H9 (cell line): ENCODE measurements at regions not wholly inside any gene's neighbourhood (a gene's known extent, or its start where the extent isn't known, plus 50 kb on each side); places are given as distances from the start of the nearest gene placed in this dataset.

Experiments used
- DNase-seq: peaks from one replicate; pipeline ENCODE4 v3.0.0-alpha.2; 2017
- H2AFZ ChIP-seq: one replicate; pipeline ENCODE4 v1.6.1; 2013; ENCODE audit warnings: mild to moderate bottlenecking, low read length, control low read depth, moderate library complexity
- H2AK5ac ChIP-seq: 2 replicates; pipeline ENCODE4 v1.6.1; 2013; ENCODE audit warnings: low read length, control low read depth, mixed read lengths; ENCODE audit not compliant: insufficient read length
- H2BK120ac ChIP-seq: one replicate; pipeline ENCODE4 v1.6.1; 2013; ENCODE audit warnings: low read depth, mild to moderate bottlenecking, low read length, control low read depth, inconsistent platforms; ENCODE audit not compliant: poor library complexity, severe bottlenecking
- H2BK12ac ChIP-seq: 2 replicates; pipeline ENCODE4 v1.6.1; 2013; ENCODE audit warnings: low read length, control low read depth, mixed read lengths, low read depth; ENCODE audit not compliant: insufficient read length
- H2BK15ac ChIP-seq: 2 replicates; pipeline ENCODE4 v1.6.1; 2013; ENCODE audit warnings: low read depth, low read length, control low read depth
- H2BK20ac ChIP-seq: one replicate; pipeline ENCODE4 v1.6.1; 2013; ENCODE audit warnings: low read depth, mild to moderate bottlenecking, low read length, control low read depth, inconsistent platforms; ENCODE audit not compliant: poor library complexity, severe bottlenecking
- H2BK5ac ChIP-seq: 2 replicates; pipeline ENCODE4 v1.6.1; 2013; ENCODE audit warnings: low read length, control low read depth, mixed read lengths; ENCODE audit not compliant: insufficient read length
- H3K14ac ChIP-seq: 2 replicates; pipeline ENCODE4 v1.6.1; 2013; ENCODE audit warnings: low read length, control low read depth; ENCODE audit not compliant: insufficient read depth
- H3K18ac ChIP-seq: 2 replicates; pipeline ENCODE4 v1.6.1; 2013; ENCODE audit warnings: low read depth, mild to moderate bottlenecking, mixed read lengths, low read length, control low read depth; ENCODE audit not compliant: insufficient read length
- H3K23ac ChIP-seq: 2 replicates; pipeline ENCODE4 v1.6.1; 2013; ENCODE audit warnings: low read length, control low read depth, mixed read lengths, low read depth; ENCODE audit not compliant: insufficient read length
- H3K23me2 ChIP-seq: 2 replicates; pipeline ENCODE4 v1.6.1; 2013; ENCODE audit warnings: low read depth, mild to moderate bottlenecking, mixed read lengths, low read length, control low read depth; ENCODE audit not compliant: insufficient read length, poor library complexity, severe bottlenecking
- H3K27ac ChIP-seq: 2 replicates; pipeline ENCODE4 v1.5.1; 2013; ENCODE audit warnings: low read length, control low read depth, mixed read lengths, low read depth; ENCODE audit not compliant: insufficient read length
- H3K27me3 ChIP-seq: 2 replicates; pipeline ENCODE4 v1.6.1; 2013; ENCODE audit warnings: low read length, control low read depth, inconsistent platforms; ENCODE audit not compliant: insufficient read depth
- H3K4ac ChIP-seq: 2 replicates; pipeline ENCODE4 v1.6.1; 2013; ENCODE audit warnings: low read depth, mild to moderate bottlenecking, control low read depth, inconsistent platforms, low read length, moderate library complexity
- H3K4me1 ChIP-seq: 2 replicates; pipeline ENCODE4 v1.6.1; 2013; ENCODE audit warnings: low read length, control low read depth, inconsistent platforms; ENCODE audit not compliant: insufficient read depth
- H3K4me2 ChIP-seq: 2 replicates; pipeline ENCODE4 v1.6.1; 2013; ENCODE audit warnings: low read length, control low read depth, mixed read lengths; ENCODE audit not compliant: insufficient read length, insufficient read depth
- H3K56ac ChIP-seq: 2 replicates; pipeline ENCODE4 v1.6.1; 2013; ENCODE audit warnings: low read depth, mild to moderate bottlenecking, mixed read lengths, low read length, control low read depth; ENCODE audit not compliant: insufficient read length
- H3K79me1 ChIP-seq: 2 replicates; pipeline ENCODE4 v1.6.1; 2013; ENCODE audit warnings: low read depth, mild to moderate bottlenecking, moderate library complexity, low read length, control low read depth, inconsistent platforms; ENCODE audit not compliant: insufficient read depth, poor library complexity, severe bottlenecking
- H3K79me2 ChIP-seq: 2 replicates; pipeline ENCODE4 v1.6.1; 2013; ENCODE audit warnings: low read length, control low read depth, inconsistent platforms; ENCODE audit not compliant: insufficient read depth
- H3K9ac ChIP-seq: 2 replicates; pipeline ENCODE4 v1.6.1; 2013; ENCODE audit warnings: low read length, control low read depth, mixed read lengths; ENCODE audit not compliant: insufficient read length; ENCODE audit errors: extremely low read depth
- H3K9me3 ChIP-seq: one replicate; pipeline ENCODE4 v1.6.1; 2013; ENCODE audit warnings: low read depth, low read length, inconsistent platforms; ENCODE audit not compliant: control insufficient read depth
- H3T11ph ChIP-seq: one replicate; pipeline ENCODE4 v1.6.1; 2013; ENCODE audit warnings: mild to moderate bottlenecking, low read length, control low read depth, inconsistent platforms
- H4K20me1 ChIP-seq: one replicate; pipeline ENCODE4 v1.6.1; 2013; ENCODE audit not compliant: control insufficient read depth, insufficient read length, insufficient read depth
- H4K5ac ChIP-seq: 2 replicates; pipeline ENCODE4 v1.6.1; 2013; ENCODE audit warnings: low read depth, mild to moderate bottlenecking, mixed read lengths, low read length, control low read depth; ENCODE audit not compliant: insufficient read length
- H4K8ac ChIP-seq: replicated peaks from 2 replicates; pipeline ENCODE4 v1.6.1; 2013; ENCODE audit warnings: low read length, control low read depth, mixed read lengths, low read depth; ENCODE audit not compliant: insufficient read length
- H4K91ac ChIP-seq: 2 replicates; pipeline ENCODE4 v1.6.1; 2013; ENCODE audit warnings: low read depth, mild to moderate bottlenecking, moderate library complexity, mixed read lengths, low read length, control low read depth; ENCODE audit not compliant: insufficient read length
- H3K27ac Mint-ChIP-seq, 3 experiments: 2 replicates in 2 of 3; 3 replicates in 1 of 3; pipeline ENCODE4 v1.8.0; 2020 to 2021; ENCODE audit warnings: mixed read lengths in 3 of 3, mild to moderate bottlenecking in 1 of 3, moderate library complexity in 1 of 3
- H3K27me3 Mint-ChIP-seq: 2 replicates; pipeline ENCODE4 v1.8.0; 2021; ENCODE audit warnings: low read depth, mild to moderate bottlenecking, moderate library complexity, mixed read lengths
- H3K36me3 Mint-ChIP-seq, 3 experiments: 2 replicates in 2 of 3; 3 replicates in 1 of 3; pipeline ENCODE4 v1.8.0; 2020 to 2021; ENCODE audit warnings: low read depth in 3 of 3, mixed read lengths in 3 of 3; ENCODE audit not compliant: insufficient read depth in 1 of 3
- H3K4me1 Mint-ChIP-seq, 2 experiments: 2 replicates each; pipeline ENCODE4 v1.8.0; 2020; ENCODE audit warnings: mixed read lengths in 2 of 2
- H3K4me3 Mint-ChIP-seq, 2 experiments: 2 replicates in 1 of 2; 3 replicates in 1 of 2; pipeline ENCODE4 v1.8.0; 2020 to 2021; ENCODE audit warnings: mild to moderate bottlenecking in 2 of 2, mixed read lengths in 2 of 2, moderate library complexity in 1 of 2
- H3K9me3 Mint-ChIP-seq, 2 experiments: 2 replicates in 1 of 2; 3 replicates in 1 of 2; pipeline ENCODE4 v1.8.0; 2020; ENCODE audit warnings: mild to moderate bottlenecking in 2 of 2, mixed read lengths in 2 of 2, moderate library complexity in 1 of 2
- WGBS: extraction: QIAGEN DNeasy Blood & Tissue Kit; methylation state at CpG from one replicate; pipeline ENCODE4 v1.1.7; 2013; ENCODE audit warnings: missing lambda C conversion rate, low lambda C conversion rate, mixed read lengths; ENCODE audit not compliant: insufficient read length; ENCODE audit errors: extremely low coverage; 5-methylcytosine and 5-hydroxymethylcytosine counted together
- TF ChIP-seq, protein P1 (sequence below): fragments of 200-600 bp; sonication (generic); conservative IDR thresholded peaks from 3 replicates; pipeline ENCODE4 v1.8.0; 2021; ENCODE audit warnings: antibody characterized with exemption, mild to moderate bottlenecking

DNA sequence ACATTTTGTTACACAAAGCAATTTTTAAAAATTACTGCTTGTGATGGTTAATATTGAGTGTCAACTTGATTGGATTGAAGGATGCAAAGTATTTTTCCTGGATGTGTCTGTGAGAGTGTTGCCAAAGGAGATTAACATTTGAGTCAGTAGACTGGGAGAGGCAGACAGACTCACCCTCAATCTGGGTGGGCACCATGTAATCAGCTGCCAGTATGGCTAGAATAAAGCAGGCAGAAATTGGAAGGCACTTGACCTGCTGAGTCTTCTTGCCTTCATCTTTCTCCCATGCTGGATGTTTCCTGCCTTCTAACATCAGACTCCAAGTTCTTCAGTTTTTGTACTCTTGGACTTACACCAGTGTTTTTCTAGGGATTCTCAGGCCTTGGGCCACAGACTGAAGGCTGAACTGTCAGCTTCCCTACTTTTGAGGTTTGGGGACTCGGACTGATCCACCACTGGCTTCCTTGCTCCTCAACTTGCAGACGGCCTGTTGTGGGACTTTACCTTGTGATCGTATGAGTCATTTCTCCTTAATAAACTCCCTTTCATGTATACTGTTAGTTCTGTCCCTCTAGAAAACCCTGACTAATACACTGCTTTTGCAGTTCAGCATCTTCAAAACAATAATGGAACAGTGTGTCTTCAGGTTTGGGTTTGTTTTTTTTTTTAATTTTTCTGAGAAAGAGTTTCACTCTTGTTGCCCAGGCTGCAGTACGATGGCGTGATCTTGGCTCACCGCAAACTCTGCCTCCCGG, 244.1 kb upstream of the SEMA3C start:
- Mint-ChIP-seq H3K4me1 (peaks cover 9% of the 10 kb centered on the region in 2 experiments), H3K9me3 (no peaks in the 10 kb centered on the region), H3K27ac (no peak overlapping the region), H3K4me3 (no peak overlapping the region), H3K27me3 (no peaks in the 10 kb centered on the region), H3K36me3 (no peaks in the 10 kb centered on the region)
- Histone ChIP-seq H3K18ac (no peak overlapping the region), H3K4me2 (no peak overlapping the region), H2AK5ac (no peak overlapping the region), H2BK20ac (no peak overlapping the region), H4K91ac (no peak overlapping the region), H4K8ac (no peak overlapping the region), H4K20me1 (no peaks in the 10 kb centered on the region), H3K23me2 (no peaks in the 10 kb centered on the region), H3K27ac (no peak overlapping the region), H2BK120ac (no peak overlapping the region), H2AFZ (no peak overlapping the region), H3K4me1 (no peaks in the 10 kb centered on the region), H4K5ac (no peak overlapping the region), H3K9me3 (no peaks in the 10 kb centered on the region), H2BK15ac (no peak overlapping the region), H3K23ac (no peak overlapping the region), H3K56ac (no peak overlapping the region), H3T11ph (no peak overlapping the region), H3K14ac (no peak overlapping the region), H3K9ac (no peak overlapping the region), H3K27me3 (no peaks in the 10 kb centered on the region), H3K79me1 (no peaks in the 10 kb centered on the region), H3K4ac (no peak overlapping the region), H2BK12ac (no peak overlapping the region), H2BK5ac (no peak overlapping the region), H3K79me2 (no peaks in the 10 kb centered on the region)
- DNase-seq = no peak
- WGBS = no CpG with 5 or more reads among the region's 7 CpGs
- TF ChIP-seq, protein P1, sequence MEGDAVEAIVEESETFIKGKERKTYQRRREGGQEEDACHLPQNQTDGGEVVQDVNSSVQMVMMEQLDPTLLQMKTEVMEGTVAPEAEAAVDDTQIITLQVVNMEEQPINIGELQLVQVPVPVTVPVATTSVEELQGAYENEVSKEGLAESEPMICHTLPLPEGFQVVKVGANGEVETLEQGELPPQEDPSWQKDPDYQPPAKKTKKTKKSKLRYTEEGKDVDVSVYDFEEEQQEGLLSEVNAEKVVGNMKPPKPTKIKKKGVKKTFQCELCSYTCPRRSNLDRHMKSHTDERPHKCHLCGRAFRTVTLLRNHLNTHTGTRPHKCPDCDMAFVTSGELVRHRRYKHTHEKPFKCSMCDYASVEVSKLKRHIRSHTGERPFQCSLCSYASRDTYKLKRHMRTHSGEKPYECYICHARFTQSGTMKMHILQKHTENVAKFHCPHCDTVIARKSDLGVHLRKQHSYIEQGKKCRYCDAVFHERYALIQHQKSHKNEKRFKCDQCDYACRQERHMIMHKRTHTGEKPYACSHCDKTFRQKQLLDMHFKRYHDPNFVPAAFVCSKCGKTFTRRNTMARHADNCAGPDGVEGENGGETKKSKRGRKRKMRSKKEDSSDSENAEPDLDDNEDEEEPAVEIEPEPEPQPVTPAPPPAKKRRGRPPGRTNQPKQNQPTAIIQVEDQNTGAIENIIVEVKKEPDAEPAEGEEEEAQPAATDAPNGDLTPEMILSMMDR = no peak
